Neural progenitor cell (in vitro differentiated cells): ENCODE measurements at regions not wholly inside any gene's neighbourhood (a gene's known extent, or its start where the extent isn't known, plus 50 kb on each side); places are given as distances from the start of the nearest gene placed in this dataset.

ENCODE experiments used
- EZH2 ChIP-seq: fragments of 200-600 bp; sonication (generic); IDR thresholded peaks from 2 replicates; pipeline ENCODE4 v1.6.1; 2017; ENCODE audit warnings: antibody characterized with exemption, mild to moderate bottlenecking, moderate library complexity
- TF ChIP-seq, protein P1 (sequence below): fragments of 200-600 bp; sonication (generic); IDR thresholded peaks from 2 replicates; pipeline ENCODE4 v1.5.1; 2017; ENCODE audit warnings: antibody characterized with exemption, mild to moderate bottlenecking

DNA sequence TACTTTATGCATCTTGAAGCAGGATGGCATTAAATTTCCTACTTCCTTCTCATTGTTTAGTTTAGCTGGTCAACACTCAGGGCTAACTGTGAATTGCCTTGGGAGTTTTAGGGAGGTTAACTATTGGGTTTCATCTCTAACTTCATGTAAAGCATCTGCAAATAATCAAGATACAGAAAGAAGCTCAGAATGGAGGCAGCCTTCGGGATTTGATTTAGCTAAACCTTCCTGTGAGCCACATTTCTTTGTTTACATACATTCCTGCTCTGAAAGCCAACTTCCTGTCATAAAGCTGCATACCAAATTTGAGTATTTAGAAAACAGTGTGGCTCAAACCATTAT, 131.7 kb upstream of the PCDH18 start:
- TF ChIP-seq, protein P1, sequence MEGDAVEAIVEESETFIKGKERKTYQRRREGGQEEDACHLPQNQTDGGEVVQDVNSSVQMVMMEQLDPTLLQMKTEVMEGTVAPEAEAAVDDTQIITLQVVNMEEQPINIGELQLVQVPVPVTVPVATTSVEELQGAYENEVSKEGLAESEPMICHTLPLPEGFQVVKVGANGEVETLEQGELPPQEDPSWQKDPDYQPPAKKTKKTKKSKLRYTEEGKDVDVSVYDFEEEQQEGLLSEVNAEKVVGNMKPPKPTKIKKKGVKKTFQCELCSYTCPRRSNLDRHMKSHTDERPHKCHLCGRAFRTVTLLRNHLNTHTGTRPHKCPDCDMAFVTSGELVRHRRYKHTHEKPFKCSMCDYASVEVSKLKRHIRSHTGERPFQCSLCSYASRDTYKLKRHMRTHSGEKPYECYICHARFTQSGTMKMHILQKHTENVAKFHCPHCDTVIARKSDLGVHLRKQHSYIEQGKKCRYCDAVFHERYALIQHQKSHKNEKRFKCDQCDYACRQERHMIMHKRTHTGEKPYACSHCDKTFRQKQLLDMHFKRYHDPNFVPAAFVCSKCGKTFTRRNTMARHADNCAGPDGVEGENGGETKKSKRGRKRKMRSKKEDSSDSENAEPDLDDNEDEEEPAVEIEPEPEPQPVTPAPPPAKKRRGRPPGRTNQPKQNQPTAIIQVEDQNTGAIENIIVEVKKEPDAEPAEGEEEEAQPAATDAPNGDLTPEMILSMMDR, result no peak
- no peak for TF ChIP-seq EZH2
